MCF 10A (cell line): ENCODE measurements at regions not wholly inside any gene's neighbourhood (a gene's known extent, or its start where the extent isn't known, plus 50 kb on each side); places are given as distances from the start of the nearest gene placed in this dataset.

Experiments used
- BruUV-seq: library from RNA; stranded (reverse); fragments of 400-500 nt; replicated peaks from 2 replicates; lab custom pipeline; 2021; lab: Mats Ljungman, UMichigan
- CTCF ChIA-PET: fragments of 300-600 bp; sonication (Branson Sonifier 250); formaldehyde crosslinking; extraction: SDS; loops from one replicate; lab custom pipeline; 2021; ENCODE audit warnings: antibody characterized with exemption, inconsistent platforms; lab: Yijun Ruan, JAX
- POLR2A ChIA-PET: fragments of 300-600, 350-650 bp; sonication (Branson Sonifier 250); formaldehyde crosslinking; extraction: SDS; loops from one replicate; lab custom pipeline; 2020; ENCODE audit warnings: antibody characterized with exemption, inconsistent platforms; lab: Yijun Ruan, JAX
- DNase-seq: peaks from one replicate; pipeline ENCODE4 v3.0.0-alpha.2; 2018; ENCODE audit not compliant: unreplicated experiment
- H3K27ac Mint-ChIP-seq: one replicate; pipeline ENCODE4 v1.8.0; 2022; ENCODE audit warnings: mild to moderate bottlenecking, low read depth, mixed read lengths; ENCODE audit not compliant: unreplicated experiment
- H3K27me3 Mint-ChIP-seq: one replicate; pipeline ENCODE4 v1.8.0; 2022; ENCODE audit warnings: mixed read lengths; ENCODE audit not compliant: insufficient read depth, unreplicated experiment
- H3K36me3 Mint-ChIP-seq: one replicate; pipeline ENCODE4 v1.8.0; 2022; ENCODE audit warnings: mild to moderate bottlenecking, moderate library complexity, mixed read lengths; ENCODE audit not compliant: insufficient read depth, unreplicated experiment
- H3K4me1 Mint-ChIP-seq: one replicate; pipeline ENCODE4 v1.8.0; 2022; ENCODE audit warnings: mixed read lengths; ENCODE audit not compliant: insufficient read depth, unreplicated experiment
- H3K4me3 Mint-ChIP-seq: one replicate; pipeline ENCODE4 v1.8.0; 2022; ENCODE audit warnings: mild to moderate bottlenecking, moderate library complexity, mixed read lengths; ENCODE audit not compliant: unreplicated experiment
- H3K9me3 Mint-ChIP-seq: one replicate; pipeline ENCODE4 v1.8.0; 2022; ENCODE audit warnings: mixed read lengths; ENCODE audit not compliant: unreplicated experiment
- intact Hi-C: fragments of 100-400 bp; cut with micrococcal nuclease; formaldehyde crosslinking; loops from 2 replicates; pipeline ENCODE4 v1.14.1; 2022
- TF ChIP-seq, protein P1 (sequence below): fragments of 200-600 bp; IDR thresholded peaks from one replicate; pipeline ENCODE4 v1.8.0; 2022; ENCODE audit warnings: antibody characterized with exemption, mild to moderate bottlenecking; ENCODE audit not compliant: unreplicated experiment

DNA sequence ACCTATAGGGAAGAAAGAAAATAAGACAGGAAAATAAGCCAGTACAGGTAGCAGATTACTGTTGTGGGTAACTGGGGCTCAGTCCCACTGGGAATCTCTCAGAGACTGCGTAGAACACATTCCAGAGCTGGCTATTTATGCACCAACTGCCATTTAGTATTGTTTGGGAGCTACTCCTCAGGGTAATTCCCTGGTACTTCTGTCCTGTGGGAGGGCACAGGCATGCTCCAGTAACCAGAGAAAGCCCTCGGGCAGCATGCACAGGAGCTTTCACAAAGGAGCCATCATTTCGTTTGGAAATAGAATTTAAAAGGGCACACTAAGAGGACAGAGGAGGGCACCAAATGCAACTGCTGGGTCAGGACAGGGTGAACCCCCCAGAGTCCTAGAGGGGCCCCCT, 148.0 kb upstream of the LRFN2 start:
- TF ChIP-seq, protein P1, sequence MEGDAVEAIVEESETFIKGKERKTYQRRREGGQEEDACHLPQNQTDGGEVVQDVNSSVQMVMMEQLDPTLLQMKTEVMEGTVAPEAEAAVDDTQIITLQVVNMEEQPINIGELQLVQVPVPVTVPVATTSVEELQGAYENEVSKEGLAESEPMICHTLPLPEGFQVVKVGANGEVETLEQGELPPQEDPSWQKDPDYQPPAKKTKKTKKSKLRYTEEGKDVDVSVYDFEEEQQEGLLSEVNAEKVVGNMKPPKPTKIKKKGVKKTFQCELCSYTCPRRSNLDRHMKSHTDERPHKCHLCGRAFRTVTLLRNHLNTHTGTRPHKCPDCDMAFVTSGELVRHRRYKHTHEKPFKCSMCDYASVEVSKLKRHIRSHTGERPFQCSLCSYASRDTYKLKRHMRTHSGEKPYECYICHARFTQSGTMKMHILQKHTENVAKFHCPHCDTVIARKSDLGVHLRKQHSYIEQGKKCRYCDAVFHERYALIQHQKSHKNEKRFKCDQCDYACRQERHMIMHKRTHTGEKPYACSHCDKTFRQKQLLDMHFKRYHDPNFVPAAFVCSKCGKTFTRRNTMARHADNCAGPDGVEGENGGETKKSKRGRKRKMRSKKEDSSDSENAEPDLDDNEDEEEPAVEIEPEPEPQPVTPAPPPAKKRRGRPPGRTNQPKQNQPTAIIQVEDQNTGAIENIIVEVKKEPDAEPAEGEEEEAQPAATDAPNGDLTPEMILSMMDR, result no peak
- H3K36me3 Mint-ChIP-seq, result no peaks in the 10 kb centered on the region
- intact Hi-C loops, result no loop called here
- ChIA-PET POLR2A (no interaction called here), CTCF (no interaction called here)
- no peak for DNase-seq
- no TSS peak for BruUV-seq
- H3K27ac Mint-ChIP-seq, result no peak overlapping the region
- no peaks in the 10 kb centered on the region for H3K4me1 Mint-ChIP-seq
- no peak overlapping the region for H3K4me3 Mint-ChIP-seq
- H3K27me3 Mint-ChIP-seq, result no peaks in the 10 kb centered on the region
- no peaks in the 10 kb centered on the region for H3K9me3 Mint-ChIP-seq

DNA sequence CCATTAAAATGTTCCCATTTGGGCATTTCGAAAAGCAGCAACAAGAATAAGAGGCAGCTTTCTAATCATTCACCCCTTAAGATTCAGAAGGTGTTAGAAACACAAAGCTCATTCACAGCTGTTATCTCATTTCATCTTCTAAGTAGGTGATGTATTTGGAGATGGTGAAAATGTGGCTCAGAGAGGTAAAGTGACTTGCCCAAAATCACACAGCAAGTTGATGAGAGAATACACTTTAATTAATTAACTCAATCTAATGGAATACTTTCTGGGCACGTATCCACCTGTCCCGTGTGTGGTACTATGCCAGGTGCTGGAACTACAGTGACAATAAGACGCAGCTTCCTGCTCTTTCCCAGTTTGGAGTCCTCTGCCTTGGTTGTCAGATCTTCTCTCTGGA, 147.4 kb upstream of the LRFN2 start:
- TF ChIP-seq, protein P1, result no peak
- no peaks in the 10 kb centered on the region for H3K4me1 Mint-ChIP-seq
- ChIA-PET POLR2A (no interaction called here), CTCF (no interaction called here)
- intact Hi-C loops, result no loop called here
- H3K36me3 Mint-ChIP-seq, result no peaks in the 10 kb centered on the region
- no TSS peak for BruUV-seq
- no peak overlapping the region for H3K27ac Mint-ChIP-seq
- H3K4me3 Mint-ChIP-seq, result no peak overlapping the region
- no peaks in the 10 kb centered on the region for H3K27me3 Mint-ChIP-seq
- no peaks in the 10 kb centered on the region for H3K9me3 Mint-ChIP-seq
- no peak for DNase-seq

GRCh38 chr6:40733770-40734396, 146.7 kb upstream of the LRFN2 start:
- Mint-ChIP-seq H3K27me3 (no peaks in the 10 kb centered on the region), H3K27ac (no peak overlapping the region), H3K36me3 (no peaks in the 10 kb centered on the region), H3K9me3 (no peaks in the 10 kb centered on the region), H3K4me1 (no peaks in the 10 kb centered on the region), H3K4me3 (no peak overlapping the region)
- BruUV-seq, result no TSS peak
- no peak for DNase-seq
- CTCF ChIA-PET, result no interaction called here
- POLR2A ChIA-PET, result interaction anchor here (0.6 kb wide), 1 partner anchor 806 kb away, joined by 3 read pairs; no protein-coding TSS in a partner anchor
- TF ChIP-seq, protein P1, result no peak
- intact Hi-C loops, result no loop called here

GRCh38 chr6:40733290-40733689, 146.1 kb upstream of the LRFN2 start:
- no peak for DNase-seq
- ChIA-PET CTCF (no interaction called here), POLR2A (no interaction called here)
- no peaks in the 10 kb centered on the region for H3K27me3 Mint-ChIP-seq
- BruUV-seq, result no TSS peak
- H3K36me3 Mint-ChIP-seq, result no peaks in the 10 kb centered on the region
- TF ChIP-seq, protein P1, result no peak
- H3K9me3 Mint-ChIP-seq, result no peaks in the 10 kb centered on the region
- no peak overlapping the region for H3K27ac Mint-ChIP-seq
- H3K4me3 Mint-ChIP-seq, result no peak overlapping the region
- intact Hi-C loops, result no loop called here
- no peaks in the 10 kb centered on the region for H3K4me1 Mint-ChIP-seq
